ENCODE measurements at regions not wholly inside any gene's neighbourhood (a gene's known extent, or its start where the extent isn't known, plus 50 kb on each side); places are given as distances from the start of the nearest gene placed in this dataset.

DNA sequence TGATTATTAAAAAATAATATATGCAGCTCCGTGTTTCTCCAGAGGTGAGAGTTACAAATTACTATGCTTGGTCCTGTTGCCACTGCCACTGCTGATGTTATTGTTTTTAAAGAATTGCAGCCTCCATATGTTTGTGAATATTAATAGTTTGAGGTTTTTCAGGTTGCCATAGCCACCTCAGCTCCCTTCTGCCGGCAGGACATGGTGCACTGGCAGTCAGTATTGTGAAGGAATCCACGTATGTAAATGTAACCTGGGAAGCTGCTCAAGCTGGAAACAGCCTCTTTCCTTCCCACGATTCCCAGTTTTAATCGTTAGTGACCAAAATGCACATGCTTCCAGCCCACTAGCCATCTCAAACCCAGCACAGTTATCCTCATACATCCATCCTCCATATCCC, 184.4 kb upstream of the CCNG1 start:
- TF ChIP-seq POLR2A (IDR thresholded peaks at IDR 0.05) (no peak), CTCF (IDR thresholded peaks at IDR 0.05) (no peak), POLR2AphosphoS5 (IDR thresholded peaks at IDR 0.05) (no peak)

Data from breast epithelium (tissue), 3 donors.